ENCODE measurements at regions not wholly inside any gene's neighbourhood (a gene's known extent, or its start where the extent isn't known, plus 50 kb on each side); places are given as distances from the start of the nearest gene placed in this dataset.

DNA sequence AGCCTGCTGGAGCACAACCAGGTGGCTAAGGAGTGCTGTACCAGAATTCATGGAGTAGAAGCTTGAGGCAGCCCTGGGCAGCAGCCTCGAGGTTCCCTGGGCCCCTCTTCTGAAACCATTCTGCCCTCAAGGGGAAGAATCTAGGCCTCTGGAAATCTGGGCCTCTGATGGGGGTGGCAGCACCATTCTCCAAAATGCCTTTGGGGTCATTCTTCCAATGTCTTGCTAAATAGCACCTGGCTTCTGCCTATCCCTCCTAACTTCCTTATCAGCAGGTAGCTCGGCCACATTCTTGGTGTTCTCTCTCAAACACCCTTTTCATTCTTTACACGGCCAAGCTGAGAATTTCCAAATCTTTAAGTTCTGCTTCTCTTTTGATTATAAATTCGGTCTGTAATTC is 473.6 kb downstream of the BCOR start:
- TF ChIP-seq, protein P1, sequence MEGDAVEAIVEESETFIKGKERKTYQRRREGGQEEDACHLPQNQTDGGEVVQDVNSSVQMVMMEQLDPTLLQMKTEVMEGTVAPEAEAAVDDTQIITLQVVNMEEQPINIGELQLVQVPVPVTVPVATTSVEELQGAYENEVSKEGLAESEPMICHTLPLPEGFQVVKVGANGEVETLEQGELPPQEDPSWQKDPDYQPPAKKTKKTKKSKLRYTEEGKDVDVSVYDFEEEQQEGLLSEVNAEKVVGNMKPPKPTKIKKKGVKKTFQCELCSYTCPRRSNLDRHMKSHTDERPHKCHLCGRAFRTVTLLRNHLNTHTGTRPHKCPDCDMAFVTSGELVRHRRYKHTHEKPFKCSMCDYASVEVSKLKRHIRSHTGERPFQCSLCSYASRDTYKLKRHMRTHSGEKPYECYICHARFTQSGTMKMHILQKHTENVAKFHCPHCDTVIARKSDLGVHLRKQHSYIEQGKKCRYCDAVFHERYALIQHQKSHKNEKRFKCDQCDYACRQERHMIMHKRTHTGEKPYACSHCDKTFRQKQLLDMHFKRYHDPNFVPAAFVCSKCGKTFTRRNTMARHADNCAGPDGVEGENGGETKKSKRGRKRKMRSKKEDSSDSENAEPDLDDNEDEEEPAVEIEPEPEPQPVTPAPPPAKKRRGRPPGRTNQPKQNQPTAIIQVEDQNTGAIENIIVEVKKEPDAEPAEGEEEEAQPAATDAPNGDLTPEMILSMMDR (IDR thresholded peaks at IDR 0.05), result no peak
- no peak for TF ChIP-seq POLR2A (IDR thresholded peaks at IDR 0.05)
- no peak for TF ChIP-seq POLR2AphosphoS5 (IDR thresholded peaks at IDR 0.05)
- no peak for TF ChIP-seq EP300 (IDR thresholded peaks at IDR 0.05; ENCODE audit: low read depth)

Measured in transverse colon (tissue), 4 donors.